HAP-1 (cell line): ENCODE measurements at regions not wholly inside any gene's neighbourhood (a gene's known extent, or its start where the extent isn't known, plus 50 kb on each side); places are given as distances from the start of the nearest gene placed in this dataset.
A peak's percentile ranks its signal among the peaks of the same experiment; 100 is the strongest.

ENCODE experiments used
- DNase-seq, 2 experiments: peaks; one replicate each; pipeline ENCODE4 v3.0.0-alpha.2; 2016 to 2020; ENCODE audit warnings: low spot score in 2 of 2
- H3K27me3 ChIP-seq: fragments of 250-450 bp; sonication (Bioruptor Pico); 2 replicates; pipeline ENCODE4 v1.5.1; 2020; ENCODE audit warnings: low read depth, mild to moderate bottlenecking, moderate library complexity
- H3K36me3 ChIP-seq: fragments of 250-450 bp; sonication (Bioruptor Pico); replicated peaks from 2 replicates; pipeline ENCODE4 v1.5.1; 2020; ENCODE audit warnings: mild to moderate bottlenecking
- H3K4me1 ChIP-seq: fragments of 250-450 bp; sonication (Bioruptor Pico); 2 replicates; pipeline ENCODE4 v1.5.1; 2020; ENCODE audit warnings: mild to moderate bottlenecking
- H3K4me3 ChIP-seq: fragments of 250-450 bp; sonication (Bioruptor Pico); 2 replicates; pipeline ENCODE4 v1.5.1; 2020; ENCODE audit warnings: mild to moderate bottlenecking, moderate library complexity
- H3K9me3 ChIP-seq: fragments of 250-450 bp; sonication (Bioruptor Pico); 2 replicates; pipeline ENCODE4 v1.5.1; 2020; ENCODE audit warnings: mild to moderate bottlenecking, moderate library complexity
- in situ Hi-C: fragments of 300-500 bp; cut with MboI; formaldehyde crosslinking; loops from 3 replicates; pipeline ENCODE4 v1.14.3; 2020; ENCODE audit warnings: low sequenced_read_pairs, inconsistent platforms, mixed read lengths

DNA sequence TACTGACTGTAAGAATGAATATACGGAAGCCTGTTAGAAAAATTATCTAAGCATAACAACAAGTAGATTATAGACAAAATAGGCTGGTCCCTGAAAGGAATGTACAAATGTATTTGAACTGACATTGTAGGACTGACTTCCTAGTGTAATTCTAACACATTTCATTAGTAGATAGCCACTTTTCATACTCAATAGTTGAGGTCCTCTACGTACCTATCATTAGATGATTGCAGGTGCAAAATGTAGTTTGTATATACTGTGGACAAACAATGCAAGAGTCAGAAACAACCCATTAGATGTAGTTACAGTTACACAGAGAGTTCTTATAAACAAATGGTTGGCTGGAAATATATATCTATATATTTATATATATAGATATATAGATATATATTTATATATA, 402.3 kb upstream of the SLITRK6 start:
- no peaks in the 10 kb centered on the region for H3K4me1 ChIP-seq
- in situ Hi-C loops: no loop called here
- no peak for DNase-seq
- no peak overlapping the region for H3K4me3 ChIP-seq
- no peaks in the 10 kb centered on the region for H3K27me3 ChIP-seq
- H3K9me3 ChIP-seq: no peaks in the 10 kb centered on the region
- H3K36me3 ChIP-seq: no peaks in the 10 kb centered on the region

DNA sequence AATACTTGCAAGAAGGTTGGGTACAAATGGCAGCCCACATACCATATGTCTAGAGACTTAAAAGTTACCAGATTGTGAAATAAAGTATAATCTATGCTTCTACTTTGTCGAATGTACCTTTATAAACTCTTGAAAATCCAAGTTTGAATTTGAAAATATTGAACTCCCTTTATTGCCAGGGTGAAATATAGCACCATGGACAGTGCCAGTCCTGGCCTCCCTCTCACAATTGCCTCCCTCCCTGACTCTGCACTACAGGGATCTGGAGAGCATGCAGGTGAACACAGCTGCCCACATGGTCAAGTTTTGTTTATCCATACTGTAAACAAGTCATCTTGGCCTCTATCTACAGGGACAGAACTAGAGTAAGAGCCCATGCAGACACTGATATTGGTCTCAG, 394.1 kb upstream of the SLITRK6 start:
- peak in 1 of 2 experiments; percentile 10 for DNase-seq
- in situ Hi-C loops: no loop called here
- H3K36me3 ChIP-seq: no peaks in the 10 kb centered on the region
- H3K9me3 ChIP-seq: no peaks in the 10 kb centered on the region
- no peak overlapping the region for H3K4me3 ChIP-seq
- H3K4me1 ChIP-seq: no peaks in the 10 kb centered on the region
- H3K27me3 ChIP-seq: no peaks in the 10 kb centered on the region

DNA sequence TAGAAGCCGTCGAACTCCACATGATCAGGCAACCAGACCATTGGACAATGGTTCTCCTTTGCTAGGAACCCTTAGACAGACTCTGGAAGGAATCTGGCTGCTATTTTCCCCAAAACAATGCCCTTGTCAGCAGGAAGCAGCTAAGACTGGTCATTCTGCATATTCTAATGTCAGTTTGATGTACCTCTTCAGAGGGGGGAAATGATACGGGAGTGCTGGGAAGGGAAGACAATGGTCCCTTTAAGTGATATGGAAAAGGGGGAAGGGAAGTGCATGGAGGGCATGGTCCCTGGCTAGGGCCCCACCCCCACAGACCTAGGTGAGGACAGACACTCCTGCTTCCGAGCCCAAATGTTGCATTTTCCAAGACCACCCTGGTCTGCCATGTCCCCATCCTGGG, 389.0 kb upstream of the SLITRK6 start:
- Histone ChIP-seq H3K36me3 (no peaks in the 10 kb centered on the region), H3K9me3 (no peaks in the 10 kb centered on the region), H3K4me1 (no peaks in the 10 kb centered on the region), H3K4me3 (no peak overlapping the region), H3K27me3 (no peaks in the 10 kb centered on the region)
- in situ Hi-C loops: no loop called here
- DNase-seq: no peak

DNA sequence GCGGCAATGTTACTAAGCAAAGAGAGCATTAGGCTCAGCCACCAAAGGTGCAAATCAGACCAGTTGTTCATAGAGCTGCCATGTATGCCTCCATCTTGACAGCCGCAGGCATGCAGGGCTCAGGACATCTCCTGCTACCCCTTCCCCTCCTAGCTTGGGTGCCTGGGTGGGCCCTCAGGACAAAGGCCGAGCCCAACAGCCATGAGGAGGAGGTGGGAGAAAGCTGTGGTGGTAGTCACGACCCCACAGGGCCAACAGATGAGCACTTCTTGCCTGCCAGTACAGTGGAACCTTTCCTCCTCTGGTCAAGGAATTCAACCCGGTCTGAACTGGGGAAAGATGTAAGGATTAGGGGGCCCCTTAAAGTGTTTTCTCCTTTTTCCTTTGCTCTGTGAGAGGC, 386.4 kb upstream of the SLITRK6 start:
- no peaks in the 10 kb centered on the region for H3K4me1 ChIP-seq
- H3K36me3 ChIP-seq: no peaks in the 10 kb centered on the region
- H3K27me3 ChIP-seq: no peaks in the 10 kb centered on the region
- H3K4me3 ChIP-seq: no peak overlapping the region
- in situ Hi-C loops: no loop called here
- no peaks in the 10 kb centered on the region for H3K9me3 ChIP-seq
- no peak for DNase-seq

DNA sequence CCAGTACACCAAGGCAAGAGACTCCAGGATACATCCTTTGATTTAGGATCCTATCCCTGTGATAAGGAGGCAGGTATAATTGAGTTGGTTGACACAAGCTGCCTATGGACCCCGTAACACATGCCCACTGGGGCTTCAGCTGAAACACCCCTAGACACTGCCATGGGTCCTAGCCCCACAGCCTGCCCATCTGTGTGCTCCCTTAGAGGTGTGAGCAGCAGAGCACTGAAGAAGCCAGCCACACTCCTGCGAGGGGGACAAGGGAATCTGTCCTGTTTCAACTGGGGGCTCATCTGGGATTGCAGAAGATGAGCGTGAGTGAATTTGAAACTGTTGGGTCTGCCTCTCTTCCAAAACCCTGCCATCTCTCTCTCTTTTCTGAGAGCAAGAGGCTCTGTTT, 385.9 kb upstream of the SLITRK6 start:
- Histone ChIP-seq H3K4me3 (no peak overlapping the region), H3K27me3 (no peaks in the 10 kb centered on the region), H3K4me1 (no peaks in the 10 kb centered on the region), H3K9me3 (no peaks in the 10 kb centered on the region), H3K36me3 (no peaks in the 10 kb centered on the region)
- in situ Hi-C loops: no loop called here
- DNase-seq: no peak

DNA sequence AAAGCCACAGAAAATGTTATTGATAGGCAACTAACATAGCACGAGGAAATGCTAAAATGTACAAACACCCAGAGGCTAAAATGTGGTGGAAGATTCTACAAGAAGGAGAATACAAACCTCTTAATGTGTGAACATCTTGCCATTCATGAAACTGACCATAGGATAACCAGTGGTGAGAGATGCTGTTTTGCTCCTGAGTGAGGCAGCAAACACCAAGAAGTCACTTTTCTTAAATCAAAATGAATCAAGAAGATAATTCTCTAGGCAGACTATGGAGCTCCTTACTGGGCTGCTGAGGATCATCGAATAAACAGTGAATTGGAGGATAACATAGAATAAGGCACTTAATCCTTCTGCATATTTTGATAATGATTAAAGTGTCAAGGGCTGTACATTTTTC, 375.4 kb upstream of the SLITRK6 start:
- DNase-seq: no peak
- Histone ChIP-seq H3K36me3 (no peaks in the 10 kb centered on the region), H3K4me3 (no peak overlapping the region), H3K27me3 (no peaks in the 10 kb centered on the region), H3K9me3 (no peaks in the 10 kb centered on the region), H3K4me1 (peaks cover 6% of the 10 kb centered on the region; the same call in 1 of the 2 replicates)
- in situ Hi-C loops: no loop called here

DNA sequence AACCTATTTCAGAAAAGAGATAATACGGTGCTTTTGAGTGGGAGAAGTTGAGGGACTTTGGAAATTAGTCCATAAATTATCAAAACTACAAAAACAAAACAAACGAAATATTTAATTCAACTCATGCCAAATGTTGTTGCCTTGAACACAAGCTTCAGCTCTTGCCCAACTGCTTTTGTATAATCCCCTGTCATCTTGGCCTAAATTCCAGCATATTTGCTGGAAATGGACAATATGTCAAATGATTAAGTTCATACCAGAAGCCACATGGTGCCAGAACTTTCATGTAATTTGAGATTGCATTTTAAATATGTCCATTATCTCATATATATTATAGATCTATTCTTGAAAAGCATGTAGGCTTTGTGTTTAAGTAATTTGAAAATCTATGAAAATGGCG, 373.7 kb upstream of the SLITRK6 start:
- Histone ChIP-seq H3K27me3 (no peaks in the 10 kb centered on the region), H3K9me3 (no peaks in the 10 kb centered on the region), H3K4me1 (no peaks in the 10 kb centered on the region), H3K4me3 (no peak overlapping the region), H3K36me3 (no peaks in the 10 kb centered on the region)
- no peak for DNase-seq
- in situ Hi-C loops: no loop called here

DNA sequence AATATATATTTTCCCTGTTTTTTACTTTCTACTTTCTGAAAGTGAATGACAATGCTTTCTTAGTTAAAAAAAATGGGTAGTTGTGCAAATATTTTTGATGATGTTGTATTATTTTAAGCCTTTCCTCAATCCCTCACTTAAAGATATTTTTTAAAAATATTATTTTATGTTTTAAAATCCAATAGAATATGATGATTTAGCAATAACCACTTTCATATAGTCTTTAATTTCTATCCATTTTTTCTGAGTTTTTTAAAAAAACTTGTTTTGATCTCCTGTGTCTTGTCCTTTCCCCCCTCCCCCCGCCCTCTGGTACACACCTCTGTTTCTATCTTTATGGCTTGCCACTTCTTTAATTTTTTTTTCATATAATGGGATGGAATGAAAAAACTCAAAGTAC, 362.0 kb upstream of the SLITRK6 start:
- Histone ChIP-seq H3K27me3 (no peaks in the 10 kb centered on the region), H3K36me3 (no peaks in the 10 kb centered on the region), H3K9me3 (no peaks in the 10 kb centered on the region), H3K4me1 (no peaks in the 10 kb centered on the region), H3K4me3 (no peak overlapping the region)
- no peak for DNase-seq
- in situ Hi-C loops: no loop called here

DNA sequence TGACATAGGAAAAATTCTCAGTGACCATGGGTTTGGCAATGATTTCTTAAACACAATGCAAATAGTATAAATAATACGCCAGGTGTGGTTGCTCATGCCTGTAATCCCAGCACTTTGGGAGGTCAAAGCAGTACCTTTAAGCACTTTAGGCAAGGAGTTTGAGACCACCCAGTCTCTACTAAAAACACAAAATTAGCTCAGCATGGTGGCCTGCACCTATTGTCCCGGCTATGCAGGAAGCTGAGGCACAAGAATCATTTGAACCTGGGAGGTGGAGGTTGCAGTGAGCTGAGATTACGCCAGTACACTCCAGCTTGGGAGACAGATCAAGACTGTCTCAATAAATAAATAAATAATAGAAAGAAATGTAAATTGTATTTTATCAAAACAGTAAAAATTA, 356.5 kb upstream of the SLITRK6 start:
- in situ Hi-C loops: no loop called here

DNA sequence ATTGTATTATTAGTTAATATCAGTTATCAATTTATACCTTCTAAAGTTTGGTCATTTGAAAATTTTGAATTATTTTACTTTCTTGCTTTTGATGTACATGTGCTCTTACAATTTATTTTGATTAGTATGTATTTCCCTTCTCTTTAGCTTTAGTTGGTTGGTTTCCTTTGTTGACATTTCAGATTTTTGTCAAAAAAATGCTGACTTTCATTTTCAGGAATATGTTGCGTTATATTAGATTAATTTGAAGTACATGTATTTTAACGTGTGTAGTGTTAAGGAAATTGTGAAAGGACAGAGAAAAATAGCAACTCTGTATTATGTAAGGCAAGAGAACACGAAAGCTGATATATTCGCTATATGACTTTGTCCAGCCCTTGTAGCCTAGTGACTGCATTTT, 342.9 kb upstream of the SLITRK6 start:
- Histone ChIP-seq H3K27me3 (no peaks in the 10 kb centered on the region), H3K4me3 (no peak overlapping the region), H3K36me3 (no peaks in the 10 kb centered on the region), H3K9me3 (no peaks in the 10 kb centered on the region), H3K4me1 (no peaks in the 10 kb centered on the region)
- in situ Hi-C loops: no loop called here
- no peak for DNase-seq

More for the DNA sequence above, 356.5 kb upstream of the SLITRK6 start:
- Histone ChIP-seq H3K9me3 (no peaks in the 10 kb centered on the region; the same call in 1 of the 2 replicates), H3K27me3 (no peaks in the 10 kb centered on the region), H3K4me3 (no peak overlapping the region), H3K36me3 (no peaks in the 10 kb centered on the region), H3K4me1 (no peaks in the 10 kb centered on the region)
- no peak for DNase-seq

DNA sequence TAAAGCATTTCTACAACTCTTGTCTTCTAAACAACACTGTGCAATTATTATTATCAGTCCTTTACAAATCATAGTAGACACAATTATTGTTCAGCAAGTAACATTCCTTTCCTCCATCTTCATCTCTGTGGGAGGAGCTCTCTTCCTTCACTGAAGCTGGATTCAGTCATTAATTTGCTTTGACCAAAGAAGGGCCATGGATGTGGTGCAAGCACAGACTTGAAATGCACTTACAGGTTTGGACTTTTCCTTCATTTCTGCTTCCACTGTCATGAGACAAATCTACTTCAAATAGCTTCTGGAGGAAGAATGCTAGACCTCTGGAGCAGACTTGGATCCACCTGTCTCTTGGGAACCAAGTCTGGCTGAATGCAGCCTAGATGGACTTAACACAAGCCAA, 336.6 kb upstream of the SLITRK6 start:
- in situ Hi-C loops: no loop called here
- H3K36me3 ChIP-seq: no peaks in the 10 kb centered on the region
- H3K27me3 ChIP-seq: no peaks in the 10 kb centered on the region
- H3K4me1 ChIP-seq: no peaks in the 10 kb centered on the region
- H3K4me3 ChIP-seq: no peak overlapping the region
- H3K9me3 ChIP-seq: no peaks in the 10 kb centered on the region
- no peak for DNase-seq

DNA sequence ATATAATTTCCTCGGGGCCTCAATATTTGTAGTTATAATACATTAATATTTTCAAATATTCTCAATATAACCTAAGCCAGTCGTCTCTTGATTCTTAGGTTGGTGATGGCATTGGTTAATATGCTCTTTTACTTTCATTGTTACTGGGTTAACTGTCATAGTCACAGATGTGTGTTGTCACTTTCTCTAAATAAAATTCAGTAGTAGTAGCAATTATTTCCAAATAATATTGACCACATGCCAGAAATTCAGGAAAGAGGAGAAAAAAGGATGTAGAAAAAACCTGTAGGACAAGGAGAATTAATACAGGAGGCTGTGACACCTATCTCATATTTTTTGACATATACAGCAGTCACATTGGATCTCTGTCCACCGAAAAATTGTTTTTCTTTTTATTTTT, 322.7 kb upstream of the SLITRK6 start:
- in situ Hi-C loops: no loop called here
- no peak for DNase-seq

DNA sequence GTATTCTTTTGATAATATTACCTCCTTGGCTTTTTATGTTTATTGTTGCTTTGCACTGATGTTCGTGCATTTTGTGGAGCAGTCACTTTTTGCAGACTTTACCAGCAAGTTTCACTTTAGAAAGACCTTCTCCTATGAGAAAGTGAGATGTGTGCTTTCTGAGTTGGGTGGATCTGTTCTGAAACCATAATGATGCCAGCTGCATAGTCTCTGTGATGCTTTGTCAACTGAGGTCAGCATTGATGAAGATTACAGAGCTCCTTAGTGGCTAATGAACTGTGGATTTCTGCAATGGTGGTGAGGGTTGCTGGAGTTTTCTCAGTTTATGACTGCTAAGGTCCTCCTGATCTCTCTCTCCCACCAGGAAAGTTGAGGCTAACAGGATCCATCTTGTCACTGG, 309.9 kb upstream of the SLITRK6 start:
- Histone ChIP-seq H3K9me3 (no peaks in the 10 kb centered on the region), H3K27me3 (no peaks in the 10 kb centered on the region), H3K4me1 (no peaks in the 10 kb centered on the region), H3K36me3 (no peaks in the 10 kb centered on the region), H3K4me3 (no peak overlapping the region)
- no peak for DNase-seq
- in situ Hi-C loops: no loop called here

More for the DNA sequence above, 322.7 kb upstream of the SLITRK6 start:
- no peaks in the 10 kb centered on the region for H3K36me3 ChIP-seq
- H3K4me3 ChIP-seq: no peak overlapping the region
- no peaks in the 10 kb centered on the region for H3K27me3 ChIP-seq
- no peaks in the 10 kb centered on the region for H3K4me1 ChIP-seq
- H3K9me3 ChIP-seq: no peaks in the 10 kb centered on the region

DNA sequence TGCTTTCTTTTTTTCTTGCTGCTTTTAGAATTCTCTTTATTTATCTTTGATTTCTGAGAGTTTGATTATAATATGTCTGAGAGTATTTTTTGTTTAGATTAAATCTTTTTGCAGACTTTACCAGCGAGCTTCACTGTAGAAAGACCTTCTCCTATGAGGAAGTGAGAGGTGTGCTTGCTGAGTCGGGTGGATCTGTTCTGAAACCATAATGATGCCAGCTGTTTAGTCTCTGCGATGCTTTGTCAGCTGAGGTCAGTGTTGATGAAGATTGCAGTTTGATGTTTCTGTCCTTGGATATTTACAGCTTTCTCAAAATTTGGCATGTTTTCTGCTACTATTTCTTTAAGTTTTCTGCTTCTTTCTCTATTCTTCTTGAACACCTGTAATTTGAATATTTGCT, 309.1 kb upstream of the SLITRK6 start:
- Histone ChIP-seq H3K4me1 (no peaks in the 10 kb centered on the region), H3K9me3 (no peaks in the 10 kb centered on the region), H3K4me3 (no peak overlapping the region), H3K27me3 (no peaks in the 10 kb centered on the region), H3K36me3 (no peaks in the 10 kb centered on the region)
- in situ Hi-C loops: no loop called here
- DNase-seq: no peak

DNA sequence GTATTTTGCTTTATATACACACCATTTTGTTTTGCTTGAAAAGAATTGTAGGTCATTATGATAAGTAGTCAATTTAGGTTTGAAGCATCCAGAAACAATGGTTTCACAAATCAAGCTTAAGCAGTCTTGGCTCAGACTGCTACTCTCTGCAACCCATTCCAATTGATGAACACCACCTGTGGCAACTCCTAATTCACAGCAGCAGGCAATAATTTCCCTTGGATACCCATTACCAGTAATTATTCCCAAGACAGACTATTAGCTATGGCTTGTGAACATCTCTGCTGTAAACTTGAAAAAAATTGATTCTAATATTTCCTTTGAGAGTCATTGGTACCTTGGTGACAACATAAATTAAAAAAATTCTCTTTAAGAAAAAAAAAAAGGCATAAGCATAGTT, 299.3 kb upstream of the SLITRK6 start:
- Histone ChIP-seq H3K4me1 (no peaks in the 10 kb centered on the region), H3K9me3 (no peaks in the 10 kb centered on the region), H3K27me3 (no peaks in the 10 kb centered on the region), H3K4me3 (no peak overlapping the region), H3K36me3 (no peaks in the 10 kb centered on the region)
- DNase-seq: no peak
- in situ Hi-C loops: no loop called here
